T-helper 1 cell treated with Interleukin-12 subunit alpha and Interleukin-12 subunit beta and Interleukin-4 antibody, amounts not matched to agents 30 μg/mL and 1 μg/mL, for 36 hours (primary cell): ENCODE measurements at regions not wholly inside any gene's neighbourhood (a gene's known extent, or its start where the extent isn't known, plus 50 kb on each side); places are given as distances from the start of the nearest gene placed in this dataset.

ENCODE experiments used
- H3K27ac Mint-ChIP-seq: one replicate; pipeline ENCODE4 v1.8.0; 2021; ENCODE audit warnings: mild to moderate bottlenecking, mixed read lengths
- H3K27me3 Mint-ChIP-seq: one replicate; pipeline ENCODE4 v1.8.0; 2021; ENCODE audit warnings: low read depth, mixed read lengths
- H3K36me3 Mint-ChIP-seq: one replicate; pipeline ENCODE4 v1.8.0; 2021; ENCODE audit warnings: low read depth, mixed read lengths
- H3K4me1 Mint-ChIP-seq: one replicate; pipeline ENCODE4 v1.8.0; 2021; ENCODE audit warnings: low read depth, mixed read lengths
- H3K4me3 Mint-ChIP-seq: one replicate; pipeline ENCODE4 v1.8.0; 2021; ENCODE audit warnings: mild to moderate bottlenecking, moderate library complexity, mixed read lengths
- H3K9me3 Mint-ChIP-seq: one replicate; pipeline ENCODE4 v1.8.0; 2021; ENCODE audit warnings: mixed read lengths

DNA sequence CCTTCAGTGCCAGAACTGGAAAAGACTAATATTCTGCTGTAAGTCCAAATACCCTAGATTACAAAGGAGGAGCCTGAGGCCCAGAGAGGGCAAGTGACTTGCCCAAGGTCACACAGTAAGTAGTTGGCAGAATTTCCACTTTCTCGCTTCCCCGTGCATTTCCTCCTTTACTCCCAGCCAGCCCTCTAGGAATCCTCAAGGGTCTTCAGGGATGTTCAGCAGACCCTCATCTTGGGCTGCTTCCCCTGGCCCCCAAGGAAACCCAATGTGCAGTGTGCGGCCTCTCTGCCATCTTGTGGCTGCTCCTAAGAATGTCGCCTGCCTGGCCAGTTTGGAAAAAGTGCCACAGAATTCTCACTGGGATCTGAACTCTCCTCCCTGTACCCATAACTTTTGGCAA lies 217.7 kb upstream of the LRFN2 start:
- Mint-ChIP-seq H3K27me3 (no peaks in the 10 kb centered on the region), H3K9me3 (no peaks in the 10 kb centered on the region), H3K27ac (no peak overlapping the region), H3K36me3 (no peaks in the 10 kb centered on the region), H3K4me1 (peaks cover 8% of the 10 kb centered on the region), H3K4me3 (no peak overlapping the region)

DNA sequence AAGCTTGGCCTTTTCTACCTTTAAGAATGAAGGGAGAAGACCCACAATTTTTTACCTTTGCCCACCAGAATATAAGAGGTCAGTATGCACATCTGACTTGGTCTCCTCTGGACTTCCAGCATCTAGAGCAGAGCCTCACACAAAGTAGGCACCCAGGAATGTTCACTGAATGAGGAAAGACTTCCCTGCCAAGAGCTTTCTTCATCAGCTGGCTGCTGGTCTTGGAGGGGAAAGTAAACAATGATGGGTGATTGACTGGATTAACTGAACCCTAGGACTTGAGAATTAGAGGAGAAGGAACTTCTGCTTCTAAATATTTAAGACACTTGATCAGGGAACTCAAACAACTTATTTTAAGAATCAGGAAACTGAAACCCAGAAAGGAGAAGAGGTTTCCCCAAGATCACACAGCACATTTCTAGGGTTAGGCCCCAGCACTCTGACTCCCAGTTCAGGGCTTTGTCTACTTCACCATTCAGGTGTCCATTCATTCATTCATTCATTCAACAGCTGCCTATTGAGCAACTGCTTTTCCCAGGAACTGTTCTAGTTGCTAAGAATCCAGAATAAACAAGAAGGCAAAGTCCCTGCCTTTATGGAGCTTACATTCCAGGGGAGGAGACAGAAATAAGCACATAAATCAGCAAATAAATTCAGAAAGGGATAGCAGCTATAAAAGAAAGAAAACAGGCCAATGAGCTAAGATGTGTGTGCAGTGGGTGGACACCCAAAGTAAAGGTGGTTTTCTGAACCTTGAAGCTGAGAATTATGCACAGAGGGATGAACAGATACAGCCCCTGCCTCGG lies 216.9 kb upstream of the LRFN2 start:
- H3K4me3 Mint-ChIP-seq = no peak overlapping the region
- H3K27me3 Mint-ChIP-seq = peaks cover under 1% of the 10 kb centered on the region
- no peaks in the 10 kb centered on the region for H3K9me3 Mint-ChIP-seq
- no peaks in the 10 kb centered on the region for H3K36me3 Mint-ChIP-seq
- peaks cover 8% of the 10 kb centered on the region for H3K4me1 Mint-ChIP-seq
- H3K27ac Mint-ChIP-seq = no peak overlapping the region

DNA sequence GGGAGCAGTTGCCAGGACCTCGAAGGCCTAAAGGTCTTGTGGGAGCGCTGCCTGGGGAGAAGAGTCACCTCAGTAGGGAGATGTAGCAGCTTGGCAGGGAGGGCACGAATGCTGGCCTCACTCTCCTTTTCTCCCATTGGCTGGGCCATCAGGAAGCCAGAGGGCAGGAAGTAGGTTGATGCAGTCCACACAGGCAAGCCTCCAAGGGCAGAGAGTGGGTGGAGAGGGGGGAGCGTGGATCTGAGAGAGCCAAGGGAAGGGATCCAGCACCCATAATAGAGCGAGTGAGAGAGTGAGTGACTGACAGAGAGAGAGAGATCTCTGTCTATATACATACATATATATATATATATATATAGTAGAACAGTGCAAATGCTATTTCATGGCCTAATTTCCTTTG lies 215.3 kb upstream of the LRFN2 start:
- no peaks in the 10 kb centered on the region for H3K36me3 Mint-ChIP-seq
- no peak overlapping the region for H3K27ac Mint-ChIP-seq
- H3K9me3 Mint-ChIP-seq = no peaks in the 10 kb centered on the region
- peaks cover 8% of the 10 kb centered on the region for H3K4me1 Mint-ChIP-seq
- peaks cover 4% of the 10 kb centered on the region for H3K27me3 Mint-ChIP-seq
- H3K4me3 Mint-ChIP-seq = no peak overlapping the region

DNA sequence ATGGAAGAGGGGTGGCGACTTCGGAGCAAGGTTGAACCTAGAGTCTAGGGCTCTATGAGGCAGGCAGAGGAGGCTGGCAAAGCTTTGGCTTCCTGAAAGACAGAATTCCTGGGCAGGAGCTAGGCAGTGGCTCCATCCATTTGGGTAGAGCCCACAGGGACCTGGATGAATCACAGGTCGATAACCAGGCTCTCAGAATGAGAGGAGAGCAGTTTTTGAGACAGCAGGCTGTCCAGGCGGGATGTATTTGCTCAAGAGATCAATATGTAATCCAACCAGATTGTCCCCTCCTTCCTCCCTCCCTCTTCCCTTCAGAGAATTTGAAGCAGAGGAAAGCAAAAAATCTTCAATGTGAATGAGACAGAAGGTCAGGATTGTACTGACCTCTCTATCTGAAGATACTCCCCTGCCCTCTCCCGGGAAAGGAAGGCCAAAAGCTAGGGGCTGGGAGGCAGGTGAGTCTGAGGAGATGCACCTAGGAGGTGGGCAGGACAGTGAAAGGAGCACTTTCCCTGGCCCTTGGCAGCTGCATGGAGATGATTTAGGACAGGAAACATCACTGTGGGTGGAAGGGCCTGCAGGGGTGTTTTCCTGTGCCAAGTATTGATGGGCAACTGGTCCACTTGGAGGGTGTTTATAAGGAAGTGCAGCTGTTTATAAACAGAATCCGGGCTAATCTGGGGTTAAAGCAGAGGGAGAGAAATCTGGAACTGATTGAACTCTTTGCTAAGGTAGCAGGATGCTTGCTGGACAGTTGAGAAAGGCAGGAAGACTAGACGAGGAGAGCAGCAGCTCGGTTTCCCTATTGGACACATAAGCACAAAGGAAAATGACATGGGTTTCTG lies 212.4 kb upstream of the LRFN2 start:
- Mint-ChIP-seq H3K27ac (no peak overlapping the region), H3K4me1 (peaks cover 10% of the 10 kb centered on the region), H3K36me3 (no peaks in the 10 kb centered on the region), H3K27me3 (peaks cover 4% of the 10 kb centered on the region), H3K4me3 (no peak overlapping the region), H3K9me3 (no peaks in the 10 kb centered on the region)

DNA sequence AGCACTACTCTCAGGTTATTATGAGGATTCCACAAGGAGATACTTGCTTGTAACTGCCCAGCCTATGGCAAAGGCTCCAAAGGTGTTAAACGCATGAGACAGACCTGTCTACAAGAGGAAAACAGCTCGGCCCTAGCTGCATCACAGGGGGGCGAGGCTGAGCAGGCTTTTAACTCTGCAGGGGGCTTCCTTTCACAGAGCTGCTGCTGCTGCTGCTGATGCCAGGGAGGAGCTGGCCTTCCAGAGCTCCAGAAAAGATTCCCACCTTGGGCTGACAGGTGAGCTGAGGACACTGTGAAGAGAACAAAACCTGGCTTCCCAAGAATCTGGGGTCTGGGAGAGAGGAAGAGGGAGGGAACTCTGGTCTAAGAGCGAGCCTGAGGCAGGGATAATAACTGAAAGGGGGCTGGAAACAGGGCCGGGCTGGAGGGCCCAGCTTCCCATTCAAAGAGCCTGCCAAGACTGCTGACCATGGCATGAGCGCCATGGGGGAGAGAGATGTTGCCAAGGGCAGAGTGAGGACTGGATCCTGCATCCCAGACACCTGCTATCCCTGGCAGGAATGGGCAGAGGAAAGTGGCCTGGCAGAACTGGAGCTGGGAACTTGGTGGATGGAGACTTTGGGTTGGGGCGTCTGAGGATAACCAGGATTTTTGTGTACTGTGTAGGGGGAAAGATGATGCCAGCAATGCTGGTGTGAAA lies 211.1 kb upstream of the LRFN2 start:
- Mint-ChIP-seq H3K4me3 (no peak overlapping the region), H3K27ac (no peak overlapping the region), H3K4me1 (peaks cover 8% of the 10 kb centered on the region)

DNA sequence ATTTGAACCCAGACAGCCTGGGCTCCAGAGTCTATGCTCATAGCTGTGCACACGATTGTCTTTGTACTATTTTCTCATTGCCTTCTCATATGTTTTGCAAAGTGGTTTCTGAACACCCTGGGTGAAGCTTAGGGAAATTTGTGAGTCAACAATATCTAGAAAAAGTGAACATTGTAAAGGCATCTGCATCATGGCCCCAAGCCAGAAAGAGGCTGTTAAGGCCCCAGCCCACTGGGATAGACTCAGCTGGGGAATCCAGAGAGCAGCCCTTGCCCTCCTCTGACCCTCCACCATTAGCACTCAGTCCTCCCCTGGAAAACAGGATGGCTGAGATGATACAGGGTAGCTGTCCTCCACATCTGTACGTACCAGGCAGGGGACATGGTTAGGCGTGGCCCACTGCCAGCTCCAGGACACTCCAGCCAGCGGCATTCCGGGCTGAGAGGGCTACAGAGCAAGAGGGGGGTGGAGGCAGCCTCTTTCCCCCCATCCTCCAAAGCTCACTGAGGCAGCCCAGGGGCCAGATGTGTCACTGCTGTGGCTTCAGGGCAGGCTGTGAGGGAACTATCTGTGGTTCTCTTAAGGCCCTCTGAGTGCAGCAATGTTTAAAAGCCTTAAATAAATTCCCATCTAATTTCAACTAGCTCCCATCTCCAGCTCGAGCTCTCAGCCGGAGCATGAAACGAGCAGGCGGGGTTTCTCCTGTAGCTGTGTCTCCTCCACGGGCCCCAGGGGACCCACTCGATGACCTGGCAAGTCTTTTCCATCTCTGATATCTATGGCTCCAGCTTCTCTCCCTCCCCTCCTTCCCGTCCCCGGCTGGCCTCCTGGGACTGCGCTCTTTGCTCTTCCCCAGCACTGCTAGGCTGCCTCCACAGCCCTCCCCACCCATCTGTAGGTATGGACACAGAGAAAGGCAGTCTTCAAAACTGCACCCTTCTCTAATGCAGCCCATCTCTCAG lies 209.4 kb upstream of the LRFN2 start:
- peaks cover 4% of the 10 kb centered on the region for H3K27me3 Mint-ChIP-seq
- no peaks in the 10 kb centered on the region for H3K36me3 Mint-ChIP-seq
- no peak overlapping the region for H3K4me3 Mint-ChIP-seq
- no peaks in the 10 kb centered on the region for H3K9me3 Mint-ChIP-seq
- H3K4me1 Mint-ChIP-seq = peaks cover 11% of the 10 kb centered on the region
- no peak overlapping the region for H3K27ac Mint-ChIP-seq

More for the DNA sequence above, 211.1 kb upstream of the LRFN2 start:
- H3K9me3 Mint-ChIP-seq = no peaks in the 10 kb centered on the region
- H3K27me3 Mint-ChIP-seq = peaks cover 4% of the 10 kb centered on the region
- no peaks in the 10 kb centered on the region for H3K36me3 Mint-ChIP-seq

DNA sequence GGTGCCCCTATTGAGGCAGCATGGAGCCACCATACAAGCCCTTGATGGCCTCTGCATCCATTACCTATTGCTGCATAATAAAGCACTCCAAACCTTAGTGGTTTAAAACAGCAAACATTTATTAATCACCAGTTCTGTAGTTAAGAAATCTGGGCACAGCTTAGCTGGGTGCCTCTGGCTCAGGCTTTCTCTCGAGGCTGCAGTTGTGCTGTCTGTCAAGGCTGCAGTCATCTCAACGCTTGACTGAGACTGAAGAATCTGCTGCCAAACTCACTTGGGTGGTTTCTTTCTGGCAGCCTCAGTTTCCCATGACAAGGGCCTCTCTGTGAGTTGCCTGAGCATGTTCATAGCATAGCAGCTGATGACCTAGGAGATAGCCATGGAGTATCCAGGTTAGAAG lies 207.4 kb upstream of the LRFN2 start:
- H3K27ac Mint-ChIP-seq = no peak overlapping the region
- no peak overlapping the region for H3K4me3 Mint-ChIP-seq
- H3K36me3 Mint-ChIP-seq = peaks cover 2% of the 10 kb centered on the region
- peaks cover 30% of the 10 kb centered on the region for H3K4me1 Mint-ChIP-seq
- peaks cover 4% of the 10 kb centered on the region for H3K27me3 Mint-ChIP-seq
- peaks cover 5% of the 10 kb centered on the region for H3K9me3 Mint-ChIP-seq

DNA sequence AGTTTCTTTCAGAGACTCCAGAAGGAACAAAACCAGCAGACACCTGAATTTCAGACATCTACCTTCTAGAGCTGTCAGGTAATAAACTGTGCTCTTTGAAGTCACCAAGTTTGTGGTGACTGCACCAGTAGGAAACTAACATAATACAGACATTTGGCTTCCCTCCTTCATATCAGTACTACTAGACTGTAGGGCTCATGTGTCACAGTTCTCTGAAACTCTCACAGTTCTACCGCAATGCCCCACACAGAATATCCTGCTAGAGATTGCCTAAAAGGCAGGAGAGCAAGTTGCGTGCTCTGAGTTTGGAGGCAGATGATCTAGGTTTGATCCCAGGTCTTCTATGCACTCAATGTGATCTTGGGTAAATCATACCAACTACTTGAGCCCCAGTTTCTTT lies 205.0 kb upstream of the LRFN2 start:
- peaks cover 42% of the 10 kb centered on the region for H3K4me1 Mint-ChIP-seq
- H3K36me3 Mint-ChIP-seq = peaks cover 6% of the 10 kb centered on the region
- peaks cover 5% of the 10 kb centered on the region for H3K9me3 Mint-ChIP-seq
- no peaks in the 10 kb centered on the region for H3K27me3 Mint-ChIP-seq
- H3K27ac Mint-ChIP-seq = peak overlapping the region; percentile 72
- H3K4me3 Mint-ChIP-seq = no peak overlapping the region

DNA sequence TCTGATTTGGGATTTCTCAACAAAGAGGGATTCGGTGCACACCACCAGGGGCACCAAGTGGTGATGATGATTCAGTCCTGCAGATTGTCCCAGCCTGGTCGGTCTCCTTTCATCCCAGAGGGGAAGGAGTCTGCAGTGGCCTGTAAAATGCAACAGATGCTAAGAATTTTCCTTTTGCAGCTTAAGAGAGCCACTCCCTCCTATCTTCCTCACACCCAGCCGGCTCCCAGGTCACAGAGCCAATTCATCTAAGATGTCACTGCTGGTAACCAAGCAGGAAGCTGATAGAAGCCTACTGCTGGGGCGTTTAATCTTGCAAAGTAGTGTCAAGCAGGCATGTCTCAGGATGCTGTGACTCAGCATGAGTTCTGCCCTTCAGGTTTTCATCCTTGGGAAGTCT lies 203.8 kb upstream of the LRFN2 start:
- peaks cover 5% of the 10 kb centered on the region for H3K9me3 Mint-ChIP-seq
- no peaks in the 10 kb centered on the region for H3K27me3 Mint-ChIP-seq
- no peak overlapping the region for H3K4me3 Mint-ChIP-seq
- peak overlapping the region; percentile 68 for H3K27ac Mint-ChIP-seq
- peaks cover 42% of the 10 kb centered on the region for H3K4me1 Mint-ChIP-seq
- H3K36me3 Mint-ChIP-seq = peaks cover 6% of the 10 kb centered on the region

DNA sequence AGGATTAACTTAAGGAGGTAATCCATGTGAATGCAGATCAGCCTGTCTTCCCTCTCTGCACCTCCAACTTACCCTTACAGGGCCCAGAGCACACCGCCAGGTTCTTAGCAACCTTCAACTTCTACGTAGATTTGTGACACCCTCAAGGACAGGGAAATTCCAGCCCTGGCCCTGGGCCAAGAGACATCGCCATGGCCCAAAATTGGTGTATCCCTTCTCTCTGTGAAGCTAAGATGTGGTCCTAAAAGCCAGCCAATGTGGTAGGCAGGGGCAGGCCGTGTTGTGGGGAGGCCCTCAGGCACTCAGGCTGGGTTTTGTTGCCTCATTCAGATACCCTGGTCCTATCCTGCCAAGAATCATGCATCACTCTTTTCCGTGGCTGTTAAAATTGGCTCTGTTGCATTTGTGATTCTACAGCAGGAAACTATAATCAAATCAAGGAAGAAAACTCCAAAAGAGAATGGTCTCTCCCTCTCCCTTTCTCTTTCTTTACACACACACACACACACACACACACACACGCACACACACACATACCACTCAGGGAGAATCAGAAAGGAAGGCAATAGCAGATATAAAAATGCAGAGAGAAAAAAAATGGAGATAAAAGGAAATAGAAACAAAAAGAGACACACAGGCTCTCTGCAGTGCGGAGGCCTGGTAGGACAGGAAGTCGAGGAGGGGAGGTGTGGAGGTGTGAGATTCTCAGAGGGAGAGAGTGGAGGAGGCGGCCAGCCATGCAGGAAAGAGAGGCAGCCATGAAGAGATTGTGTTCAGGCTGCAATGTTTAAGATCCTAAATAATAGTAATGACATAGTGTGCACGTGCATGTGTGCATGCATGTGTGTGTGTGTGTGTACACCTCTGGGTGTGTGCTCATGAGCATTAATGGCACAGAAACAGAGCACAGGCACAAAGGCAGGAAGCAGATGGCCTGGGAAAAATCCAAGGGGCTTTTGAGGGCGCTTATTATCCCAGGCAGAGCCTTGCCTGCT lies 201.8 kb upstream of the LRFN2 start:
- Mint-ChIP-seq H3K27ac (peak overlapping the region; percentile 91), H3K27me3 (peaks cover 12% of the 10 kb centered on the region), H3K36me3 (peaks cover 6% of the 10 kb centered on the region), H3K9me3 (peaks cover 5% of the 10 kb centered on the region), H3K4me1 (peaks cover 40% of the 10 kb centered on the region), H3K4me3 (peak overlapping the region; percentile 38)

DNA sequence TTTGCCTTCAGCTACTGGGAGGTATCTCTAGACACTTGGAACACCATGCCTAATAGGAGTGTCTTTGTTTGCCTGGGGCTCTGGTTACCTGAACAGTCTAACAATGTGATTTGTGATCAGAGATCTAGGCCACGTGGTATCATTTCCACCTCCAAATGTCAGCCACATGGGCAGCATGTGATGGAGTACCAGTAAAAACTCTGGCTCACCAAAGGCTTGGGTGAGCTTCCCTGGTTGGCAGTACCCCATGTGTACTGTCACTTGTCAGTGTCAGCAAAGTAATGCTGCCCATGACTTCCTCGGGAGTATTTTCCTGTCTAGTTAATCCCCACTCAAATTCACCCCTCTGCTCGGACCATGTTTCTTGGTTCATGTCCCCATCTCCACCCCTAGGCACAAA lies 195.2 kb upstream of the LRFN2 start:
- Mint-ChIP-seq H3K27me3 (peaks cover 16% of the 10 kb centered on the region), H3K4me1 (no peaks in the 10 kb centered on the region), H3K4me3 (no peak overlapping the region), H3K27ac (no peak overlapping the region), H3K9me3 (no peaks in the 10 kb centered on the region), H3K36me3 (no peaks in the 10 kb centered on the region)

DNA sequence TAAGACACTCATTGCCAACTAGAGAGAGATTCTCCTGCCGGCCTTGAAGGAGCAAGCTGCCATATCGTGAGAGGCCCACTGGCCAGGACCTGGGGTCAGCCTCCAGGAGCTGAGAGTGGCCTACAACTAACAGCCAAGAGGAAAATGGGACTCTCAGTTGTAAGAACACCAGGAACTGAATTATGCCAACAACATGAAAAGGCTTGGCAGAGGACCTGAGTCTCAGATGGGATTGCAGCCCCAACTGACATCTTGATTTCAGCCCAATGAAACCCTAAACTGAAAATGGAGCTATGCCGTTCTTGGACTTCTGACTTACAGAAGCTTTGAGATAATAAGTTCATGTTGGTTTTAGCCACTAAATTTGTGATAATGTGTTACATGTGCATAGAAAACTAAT lies 193.5 kb upstream of the LRFN2 start:
- Mint-ChIP-seq H3K27me3 (peaks cover 16% of the 10 kb centered on the region), H3K4me1 (no peaks in the 10 kb centered on the region), H3K4me3 (no peak overlapping the region), H3K27ac (no peak overlapping the region), H3K36me3 (no peaks in the 10 kb centered on the region), H3K9me3 (no peaks in the 10 kb centered on the region)

DNA sequence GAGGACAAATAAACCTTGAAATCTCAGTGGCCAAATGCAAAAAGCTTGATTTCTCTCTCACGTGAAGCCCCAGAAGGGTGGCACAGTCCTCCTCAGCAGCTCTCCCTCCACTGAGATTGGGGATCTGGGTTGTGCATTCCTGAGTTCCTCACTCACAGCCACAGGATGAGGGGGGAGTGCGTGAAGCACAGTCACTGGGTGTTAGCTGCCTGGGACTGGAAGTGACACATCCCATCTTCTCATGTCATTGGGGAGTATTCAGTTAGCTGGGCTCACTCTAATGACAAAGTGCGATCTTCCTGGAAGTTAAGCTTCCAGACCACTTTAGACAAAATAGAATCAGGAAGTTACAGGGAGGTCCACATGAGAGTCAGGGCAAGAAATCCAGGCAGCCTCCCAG lies 192.2 kb upstream of the LRFN2 start:
- Mint-ChIP-seq H3K36me3 (no peaks in the 10 kb centered on the region), H3K4me1 (no peaks in the 10 kb centered on the region), H3K9me3 (no peaks in the 10 kb centered on the region), H3K4me3 (no peak overlapping the region), H3K27me3 (peaks cover 17% of the 10 kb centered on the region), H3K27ac (no peak overlapping the region)
